MM.1S (cell line): ENCODE measurements at regions not wholly inside any gene's neighbourhood (a gene's known extent, or its start where the extent isn't known, plus 50 kb on each side); places are given as distances from the start of the nearest gene placed in this dataset.

ENCODE experiments used
- DNase-seq: peaks from one replicate; pipeline ENCODE4 v3.0.0-alpha.2; 2015
- H2AFZ ChIP-seq: fragments of 300-600 bp; sonication (generic); 2 replicates; pipeline ENCODE4 v1.6.0; 2016; ENCODE audit warnings: antibody characterized with exemption, low read length
- H3F3A ChIP-seq: fragments of 300-600 bp; sonication (generic); 2 replicates; pipeline ENCODE4 v1.6.1; 2016; ENCODE audit warnings: mild to moderate bottlenecking, antibody characterized with exemption, low read length, moderate library complexity, mixed read lengths; ENCODE audit not compliant: insufficient read depth
- H3K27ac ChIP-seq: fragments of 300-600 bp; sonication (generic); 2 replicates; pipeline ENCODE4 v1.5.1; 2016; ENCODE audit warnings: mild to moderate bottlenecking, low read length
- H3K27me3 ChIP-seq: fragments of 300-600 bp; sonication (generic); replicated peaks from 2 replicates; pipeline ENCODE4 v1.6.0; 2016; ENCODE audit warnings: low read length; ENCODE audit not compliant: insufficient read depth
- H3K36me3 ChIP-seq: fragments of 300-600 bp; sonication (generic); replicated peaks from 2 replicates; pipeline ENCODE4 v1.6.1; 2016; ENCODE audit warnings: mild to moderate bottlenecking, low read length, mixed read lengths; ENCODE audit not compliant: insufficient read depth
- H3K4me1 ChIP-seq: fragments of 300-600 bp; sonication (generic); 2 replicates; pipeline ENCODE4 v1.6.1; 2016; ENCODE audit warnings: low read length, mixed read lengths
- H3K4me2 ChIP-seq: fragments of 300-600 bp; sonication (generic); 2 replicates; pipeline ENCODE4 v1.6.0; 2016; ENCODE audit warnings: low read depth, low read length
- H3K4me3 ChIP-seq: fragments of 300-600 bp; sonication (generic); 2 replicates; pipeline ENCODE4 v1.5.1; 2016; ENCODE audit warnings: low read length, mixed read lengths
- H3K79me2 ChIP-seq: fragments of 300-600 bp; sonication (generic); 2 replicates; pipeline ENCODE4 v1.6.1; 2016; ENCODE audit warnings: mixed run types, low read length, mixed read lengths
- H3K9ac ChIP-seq: fragments of 300-600 bp; sonication (generic); 2 replicates; pipeline ENCODE4 v1.6.1; 2016; ENCODE audit warnings: low read length, mixed read lengths
- H3K9me2 ChIP-seq: fragments of 300-600 bp; sonication (generic); replicated peaks from 2 replicates; pipeline ENCODE4 v1.6.1; 2016; ENCODE audit warnings: mild to moderate bottlenecking, low read length, mixed read lengths; ENCODE audit not compliant: insufficient read depth
- H3K9me3 ChIP-seq: fragments of 300-600 bp; sonication (generic); replicated peaks from 2 replicates; pipeline ENCODE4 v1.6.1; 2016; ENCODE audit warnings: mild to moderate bottlenecking, low read length, mixed read lengths; ENCODE audit not compliant: insufficient read depth
- H4K20me1 ChIP-seq: fragments of 300-600 bp; sonication (generic); 2 replicates; pipeline ENCODE4 v1.6.1; 2016; ENCODE audit warnings: mild to moderate bottlenecking, low read length, moderate library complexity, mixed read lengths; ENCODE audit not compliant: insufficient read depth
- CTCF ChIP-seq: fragments of 300-600 bp; sonication (generic); IDR thresholded peaks from 2 replicates; pipeline ENCODE4 v1.5.1; 2016; ENCODE audit warnings: antibody characterized with exemption, low read length, mixed read lengths
- EZH2 ChIP-seq: fragments of 300-600 bp; sonication (generic); optimal IDR thresholded peaks from 2 replicates; pipeline ENCODE3; 2017; ENCODE audit warnings: low read depth, mild to moderate bottlenecking, antibody characterized with exemption, low read length, mixed read lengths
- EZH2phosphoT487 ChIP-seq: fragments of 300-600 bp; sonication (generic); IDR thresholded peaks from 2 replicates; pipeline ENCODE4 v1.6.1; 2018; ENCODE audit warnings: antibody characterized with exemption, low read length

GRCh38 chr10:20986049-20986448 lies 88.9 kb upstream of the NEBL start:
- Histone ChIP-seq H3K4me1 (no peaks in the 10 kb centered on the region), H3K9me2 (no peaks in the 10 kb centered on the region), H3F3A (no peaks in the 10 kb centered on the region), H4K20me1 (no peaks in the 10 kb centered on the region), H3K9ac (no peak overlapping the region), H3K9me3 (no peaks in the 10 kb centered on the region), H3K79me2 (no peaks in the 10 kb centered on the region), H3K27ac (no peak overlapping the region), H2AFZ (no peak overlapping the region), H3K4me3 (no peak overlapping the region), H3K27me3 (no peaks in the 10 kb centered on the region), H3K4me2 (no peak overlapping the region), H3K36me3 (no peaks in the 10 kb centered on the region)
- DNase-seq: no peak
- no peak for TF ChIP-seq EZH2
- TF ChIP-seq CTCF: no peak
- TF ChIP-seq EZH2phosphoT487: no peak

GRCh38 chr10:20984662-20985061 lies 87.6 kb upstream of the NEBL start:
- H3K9me2 ChIP-seq: no peaks in the 10 kb centered on the region
- TF ChIP-seq EZH2 (no peak), EZH2phosphoT487 (no peak), CTCF (no peak)
- no peak overlapping the region for H3K4me2 ChIP-seq
- no peaks in the 10 kb centered on the region for H3K36me3 ChIP-seq
- no peak overlapping the region for H3K4me3 ChIP-seq
- H3K79me2 ChIP-seq: no peaks in the 10 kb centered on the region
- H4K20me1 ChIP-seq: no peaks in the 10 kb centered on the region
- H2AFZ ChIP-seq: no peak overlapping the region
- H3K4me1 ChIP-seq: no peaks in the 10 kb centered on the region
- H3F3A ChIP-seq: no peaks in the 10 kb centered on the region
- H3K27me3 ChIP-seq: no peaks in the 10 kb centered on the region
- no peak for DNase-seq
- H3K27ac ChIP-seq: no peak overlapping the region
- H3K9ac ChIP-seq: no peak overlapping the region
- H3K9me3 ChIP-seq: no peaks in the 10 kb centered on the region

- Histone ChIP-seq H3K4me2 (no peak overlapping the region), H3K27ac (no peak overlapping the region), H3K9me2 (no peaks in the 10 kb centered on the region), H3K79me2 (no peaks in the 10 kb centered on the region), H2AFZ (no peak overlapping the region), H4K20me1 (no peaks in the 10 kb centered on the region), H3F3A (peaks cover 19% of the 10 kb centered on the region), H3K9me3 (no peaks in the 10 kb centered on the region), H3K27me3 (no peaks in the 10 kb centered on the region), H3K36me3 (no peaks in the 10 kb centered on the region), H3K4me3 (no peak overlapping the region), H3K9ac (no peak overlapping the region), H3K4me1 (peaks cover 18% of the 10 kb centered on the region)
- DNase-seq: no peak
- TF ChIP-seq CTCF: no peak
- no peak for TF ChIP-seq EZH2
- TF ChIP-seq EZH2phosphoT487: no peak
These were observed 84.4 kb upstream of the NEBL start for GRCh38 chr10:20981419-20981953.

- H3K27ac ChIP-seq: peak overlapping the region; percentile 91; the same call in 1 of the 2 replicates
- H3K9me3 ChIP-seq: no peaks in the 10 kb centered on the region
- no peaks in the 10 kb centered on the region for H3K79me2 ChIP-seq
- H3K9ac ChIP-seq: no peak overlapping the region
- H3K4me3 ChIP-seq: no peak overlapping the region
- H2AFZ ChIP-seq: no peak overlapping the region
- TF ChIP-seq EZH2phosphoT487 (no peak), EZH2 (no peak)
- no peaks in the 10 kb centered on the region for H3K9me2 ChIP-seq
- peaks cover 35% of the 10 kb centered on the region for H3F3A ChIP-seq
- H3K27me3 ChIP-seq: no peaks in the 10 kb centered on the region
- DNase-seq: no peak
- H3K4me1 ChIP-seq: peaks cover 37% of the 10 kb centered on the region
- no peaks in the 10 kb centered on the region for H3K36me3 ChIP-seq
- no peaks in the 10 kb centered on the region for H4K20me1 ChIP-seq
- H3K4me2 ChIP-seq: peak overlapping the region; percentile 64; the same call in 1 of the 2 replicates
These were observed 81.5 kb upstream of the NEBL start for GRCh38 chr10:20978617-20979016.
